Fibroblast of lung (primary cell): ENCODE measurements at regions not wholly inside any gene's neighbourhood (a gene's known extent, or its start where the extent isn't known, plus 50 kb on each side); places are given as distances from the start of the nearest gene placed in this dataset.

Experiments used
- DNase-seq, 2 donors: peaks; one replicate each; pipeline versions ENCODE4 v3.0.0 to v3.0.0-alpha.2; 2010; ENCODE audit warnings: low read depth in 2 of 2
- H2AFZ ChIP-seq: 2 replicates; pipeline ENCODE4 v1.5.1; 2012; ENCODE audit warnings: low read length, control low read depth, inconsistent platforms
- H3K27ac ChIP-seq: 2 replicates; pipeline ENCODE4 v1.5.1; 2011; ENCODE audit warnings: low read length, control low read depth; ENCODE audit not compliant: insufficient read depth
- H3K27me3 ChIP-seq: 2 replicates; pipeline ENCODE4 v1.5.1; 2011; ENCODE audit warnings: mild to moderate bottlenecking, low read length; ENCODE audit not compliant: control insufficient read depth, insufficient read depth
- H3K36me3 ChIP-seq: 2 replicates; pipeline ENCODE4 v1.5.1; 2011; ENCODE audit warnings: low read length; ENCODE audit not compliant: control insufficient read depth, insufficient read depth
- H3K4me1 ChIP-seq: 2 replicates; pipeline ENCODE4 v1.5.1; 2011; ENCODE audit warnings: low read length; ENCODE audit not compliant: control insufficient read depth, insufficient read depth; ENCODE audit errors: extremely low read depth
- H3K4me2 ChIP-seq: 2 replicates; pipeline ENCODE4 v1.5.1; 2011; ENCODE audit warnings: low read length, control low read depth; ENCODE audit not compliant: insufficient read depth; ENCODE audit errors: extremely low read depth
- H3K4me3 ChIP-seq, 4 experiments: fragments of 200-600 bp in 1 of 4; sonication (generic) in 1 of 4; replicated peaks in 1 of 4; 2 replicates each; pipeline ENCODE4 v1.5.1; 2011 to 2016; ENCODE audit warnings: low read length in 4 of 4, low read depth in 3 of 4, mild to moderate bottlenecking in 3 of 4, control low read depth in 2 of 4, inconsistent platforms in 1 of 4, mixed read lengths in 1 of 4; ENCODE audit not compliant: insufficient read depth in 1 of 4; ENCODE audit errors: control extremely low read depth in 1 of 4
- H3K79me2 ChIP-seq: 2 replicates; pipeline ENCODE4 v1.5.1; 2012; ENCODE audit warnings: mild to moderate bottlenecking, low read length, inconsistent platforms; ENCODE audit not compliant: control insufficient read depth, insufficient read depth
- H3K9ac ChIP-seq: 2 replicates; pipeline ENCODE4 v1.5.1; 2011; ENCODE audit warnings: mild to moderate bottlenecking, low read length, control low read depth; ENCODE audit not compliant: insufficient read depth
- H3K9me3 ChIP-seq: 2 replicates; pipeline ENCODE4 v1.5.1; 2012; ENCODE audit warnings: low read depth, low read length; ENCODE audit not compliant: control insufficient read depth, insufficient read depth
- H4K20me1 ChIP-seq: 2 replicates; pipeline ENCODE4 v1.5.1; 2011; ENCODE audit warnings: low read length; ENCODE audit not compliant: control insufficient read depth, insufficient read depth; ENCODE audit errors: extremely low read depth
- EZH2 ChIP-seq: IDR thresholded peaks from 2 replicates; pipeline ENCODE4 v1.5.1; 2012; ENCODE audit warnings: low read length, control low read depth, mild to moderate bottlenecking; ENCODE audit errors: missing control alignments
- TF ChIP-seq, protein P1 (sequence below), 2 donors: IDR thresholded peaks in 1 of 2; conservative IDR thresholded peaks in 1 of 2; 1 replicate in 1 of 2; 2 replicates in 1 of 2; pipeline ENCODE4 v1.5.1; 2011 to 2012; ENCODE audit warnings: low read length in 2 of 2, control low read depth in 1 of 2, inconsistent platforms in 1 of 2, low read depth in 1 of 2, mild to moderate bottlenecking in 1 of 2

DNA sequence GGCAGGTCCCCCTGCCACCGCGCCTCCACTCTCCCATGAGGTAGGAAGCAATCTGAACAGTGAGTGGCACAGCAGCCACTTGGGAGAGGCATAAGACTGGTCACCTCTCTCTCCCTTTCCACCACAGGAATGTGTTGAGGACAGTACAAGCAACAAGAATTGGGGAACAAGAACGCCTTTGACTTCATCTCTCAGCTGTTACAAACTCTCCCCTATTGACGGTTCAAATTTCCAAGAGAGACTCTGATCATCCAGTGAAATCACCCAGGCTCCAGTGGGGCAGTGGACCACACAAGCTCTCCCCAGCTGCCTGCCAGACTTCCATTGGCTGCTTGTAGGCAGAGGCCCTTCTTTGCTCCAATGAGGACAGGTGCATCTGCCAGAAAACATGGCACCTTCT lies 249.9 kb upstream of the JUN start:
- H3K79me2 ChIP-seq = no peaks in the 10 kb centered on the region
- TF ChIP-seq, protein P1, sequence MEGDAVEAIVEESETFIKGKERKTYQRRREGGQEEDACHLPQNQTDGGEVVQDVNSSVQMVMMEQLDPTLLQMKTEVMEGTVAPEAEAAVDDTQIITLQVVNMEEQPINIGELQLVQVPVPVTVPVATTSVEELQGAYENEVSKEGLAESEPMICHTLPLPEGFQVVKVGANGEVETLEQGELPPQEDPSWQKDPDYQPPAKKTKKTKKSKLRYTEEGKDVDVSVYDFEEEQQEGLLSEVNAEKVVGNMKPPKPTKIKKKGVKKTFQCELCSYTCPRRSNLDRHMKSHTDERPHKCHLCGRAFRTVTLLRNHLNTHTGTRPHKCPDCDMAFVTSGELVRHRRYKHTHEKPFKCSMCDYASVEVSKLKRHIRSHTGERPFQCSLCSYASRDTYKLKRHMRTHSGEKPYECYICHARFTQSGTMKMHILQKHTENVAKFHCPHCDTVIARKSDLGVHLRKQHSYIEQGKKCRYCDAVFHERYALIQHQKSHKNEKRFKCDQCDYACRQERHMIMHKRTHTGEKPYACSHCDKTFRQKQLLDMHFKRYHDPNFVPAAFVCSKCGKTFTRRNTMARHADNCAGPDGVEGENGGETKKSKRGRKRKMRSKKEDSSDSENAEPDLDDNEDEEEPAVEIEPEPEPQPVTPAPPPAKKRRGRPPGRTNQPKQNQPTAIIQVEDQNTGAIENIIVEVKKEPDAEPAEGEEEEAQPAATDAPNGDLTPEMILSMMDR (conservative IDR thresholded peaks at IDR 0.05 in 1 of 2, IDR thresholded peaks at IDR 0.05 in 1 of 2; ENCODE audit: low read depth in 1 of 2, low read length in 2 of 2) = no peak
- TF ChIP-seq EZH2 = no peak
- no peak overlapping the region for H3K27ac ChIP-seq
- H2AFZ ChIP-seq = no peak overlapping the region
- H3K4me1 ChIP-seq = peaks cover 2% of the 10 kb centered on the region
- no peaks in the 10 kb centered on the region for H3K27me3 ChIP-seq
- no peak overlapping the region for H3K4me3 ChIP-seq
- no peak for DNase-seq
- H3K9me3 ChIP-seq = no peaks in the 10 kb centered on the region
- H3K4me2 ChIP-seq = no peak overlapping the region
- H3K9ac ChIP-seq = no peak overlapping the region
- H4K20me1 ChIP-seq = no peaks in the 10 kb centered on the region
- no peaks in the 10 kb centered on the region for H3K36me3 ChIP-seq

DNA sequence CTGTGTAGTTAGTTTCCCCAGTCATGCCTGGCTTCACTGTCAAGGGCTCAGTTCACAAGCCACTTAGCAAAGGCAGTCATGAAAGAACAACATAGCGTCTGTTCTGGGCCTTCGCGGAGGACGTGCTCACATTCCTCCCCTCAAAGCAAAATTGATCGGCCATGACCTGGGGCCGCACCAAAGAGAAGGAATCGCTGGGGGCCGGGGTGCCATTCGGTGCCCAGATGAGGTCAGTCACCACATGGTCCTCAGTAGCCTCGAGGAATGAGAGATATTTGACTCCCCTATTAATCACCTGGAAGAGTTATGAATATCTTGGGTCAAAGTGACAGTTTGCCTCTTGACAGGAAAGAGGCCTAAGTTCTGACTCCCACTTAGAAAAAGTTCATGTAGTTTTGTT lies 251.1 kb upstream of the JUN start:
- H3K36me3 ChIP-seq = no peaks in the 10 kb centered on the region
- no peak for DNase-seq
- no peaks in the 10 kb centered on the region for H3K4me1 ChIP-seq
- H2AFZ ChIP-seq = no peak overlapping the region
- H3K27me3 ChIP-seq = no peaks in the 10 kb centered on the region
- no peak overlapping the region for H3K9ac ChIP-seq
- no peak overlapping the region for H3K4me3 ChIP-seq
- H3K4me2 ChIP-seq = no peak overlapping the region
- H4K20me1 ChIP-seq = no peaks in the 10 kb centered on the region
- H3K9me3 ChIP-seq = no peaks in the 10 kb centered on the region
- TF ChIP-seq, protein P1 (conservative IDR thresholded peaks at IDR 0.05 in 1 of 2, IDR thresholded peaks at IDR 0.05 in 1 of 2; ENCODE audit: low read depth in 1 of 2, low read length in 2 of 2) = no peak
- no peak for TF ChIP-seq EZH2
- H3K27ac ChIP-seq = no peak overlapping the region
- H3K79me2 ChIP-seq = no peaks in the 10 kb centered on the region

DNA sequence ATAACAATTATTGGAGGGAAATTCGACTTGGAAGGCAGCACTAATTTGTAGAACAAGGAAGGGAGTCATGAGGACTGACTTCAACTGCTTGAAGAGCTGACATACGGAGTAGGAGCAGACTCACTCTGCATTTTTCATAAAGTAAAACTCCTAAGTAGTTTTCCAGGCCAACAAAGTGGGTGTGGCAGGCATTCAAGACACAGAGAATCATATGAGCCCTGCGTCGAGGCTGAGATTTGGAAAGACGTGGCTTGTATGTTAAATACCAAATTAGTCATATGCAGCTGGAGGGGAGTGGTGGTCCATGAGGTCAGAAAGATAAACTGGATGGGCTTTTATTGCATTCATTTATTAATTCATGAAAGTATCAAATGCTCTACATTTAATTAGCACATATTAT lies 255.7 kb upstream of the JUN start:
- H4K20me1 ChIP-seq = no peaks in the 10 kb centered on the region
- no peak overlapping the region for H3K4me3 ChIP-seq
- peak; percentile 31 to 39 for DNase-seq
- no peak for TF ChIP-seq EZH2
- TF ChIP-seq, protein P1 (conservative IDR thresholded peaks at IDR 0.05 in 1 of 2, IDR thresholded peaks at IDR 0.05 in 1 of 2; ENCODE audit: low read depth in 1 of 2, low read length in 2 of 2) = no peak
- H3K27ac ChIP-seq = no peak overlapping the region
- no peak overlapping the region for H3K4me2 ChIP-seq
- no peak overlapping the region for H3K9ac ChIP-seq
- H3K79me2 ChIP-seq = no peaks in the 10 kb centered on the region
- no peaks in the 10 kb centered on the region for H3K9me3 ChIP-seq
- no peaks in the 10 kb centered on the region for H3K27me3 ChIP-seq
- peaks cover 7% of the 10 kb centered on the region for H3K4me1 ChIP-seq
- no peaks in the 10 kb centered on the region for H3K36me3 ChIP-seq
- no peak overlapping the region for H2AFZ ChIP-seq
